Ectodermal cell (in vitro differentiated cells): ENCODE measurements at regions not wholly inside any gene's neighbourhood (a gene's known extent, or its start where the extent isn't known, plus 50 kb on each side); places are given as distances from the start of the nearest gene placed in this dataset.

ENCODE experiments used
- H3K27ac ChIP-seq: 2 replicates; pipeline ENCODE4 v1.7.0; 2013; ENCODE audit warnings: mild to moderate bottlenecking, low read depth, low read length; ENCODE audit not compliant: insufficient read depth, poor library complexity, severe bottlenecking
- H3K27me3 ChIP-seq: 2 replicates; pipeline ENCODE4 v1.7.0; 2013; ENCODE audit warnings: mild to moderate bottlenecking, low read length; ENCODE audit not compliant: insufficient read depth, control insufficient read depth, poor library complexity, severe bottlenecking
- H3K36me3 ChIP-seq: one replicate; pipeline ENCODE4 v1.7.0; 2013; ENCODE audit warnings: low read length; ENCODE audit not compliant: control insufficient read depth, insufficient read depth
- H3K4me1 ChIP-seq: one replicate; pipeline ENCODE4 v1.7.0; 2013; ENCODE audit warnings: low read length; ENCODE audit not compliant: control insufficient read depth, insufficient read depth
- H3K4me3 ChIP-seq: 2 replicates; pipeline ENCODE4 v1.7.0; 2013; ENCODE audit warnings: low read depth, low read length, control low read depth; ENCODE audit not compliant: insufficient read depth
- H3K9me3 ChIP-seq: 2 replicates; pipeline ENCODE4 v1.7.0; 2013; ENCODE audit warnings: mild to moderate bottlenecking, low read length, moderate library complexity; ENCODE audit not compliant: control insufficient read depth
- WGBS, 2 experiments: methylation state at CpG; one replicate each; pipeline ENCODE4 v1.1.7; 2013; ENCODE audit warnings: missing lambda C conversion rate in 2 of 2; 5-methylcytosine and 5-hydroxymethylcytosine counted together

DNA sequence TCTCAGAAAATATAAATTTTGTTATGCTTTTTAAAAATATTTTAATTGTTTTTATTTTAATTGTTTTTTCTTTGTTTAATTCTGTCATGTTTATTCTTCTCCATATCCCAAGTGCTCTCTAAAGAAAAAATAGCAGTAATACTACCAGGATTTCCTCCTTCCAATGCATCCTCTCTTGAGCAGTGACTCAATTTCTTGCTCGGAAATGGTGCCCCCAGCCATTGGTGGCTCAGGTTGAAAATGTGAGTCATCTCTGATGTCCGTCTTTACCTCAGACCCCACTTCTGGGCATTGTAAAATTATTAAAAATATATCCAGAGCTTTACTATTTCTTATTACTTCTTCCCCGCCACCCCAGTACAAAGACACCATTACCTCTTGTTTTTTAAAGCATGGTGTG, 898.5 kb downstream of the METTL15 start:
- H3K27me3 ChIP-seq = no peaks in the 10 kb centered on the region
- WGBS, 2 experiments = 88 to 96% methylated on average over 2 of the region's 3 CpGs

GRCh38 chr11:29005401-29005980, 897.3 kb downstream of the METTL15 start:
- Histone ChIP-seq H3K4me1 (no peaks in the 10 kb centered on the region), H3K27ac (no peak overlapping the region), H3K27me3 (no peaks in the 10 kb centered on the region), H3K36me3 (no peaks in the 10 kb centered on the region), H3K9me3 (no peaks in the 10 kb centered on the region), H3K4me3 (no peak overlapping the region)
- WGBS, 2 experiments = 92 to 93% methylated on average over 4 of the region's 4 CpGs

More for the DNA sequence above, 898.5 kb downstream of the METTL15 start:
- no peaks in the 10 kb centered on the region for H3K9me3 ChIP-seq
- no peaks in the 10 kb centered on the region for H3K36me3 ChIP-seq
- no peak overlapping the region for H3K4me3 ChIP-seq
- H3K27ac ChIP-seq = no peak overlapping the region
- no peaks in the 10 kb centered on the region for H3K4me1 ChIP-seq

DNA sequence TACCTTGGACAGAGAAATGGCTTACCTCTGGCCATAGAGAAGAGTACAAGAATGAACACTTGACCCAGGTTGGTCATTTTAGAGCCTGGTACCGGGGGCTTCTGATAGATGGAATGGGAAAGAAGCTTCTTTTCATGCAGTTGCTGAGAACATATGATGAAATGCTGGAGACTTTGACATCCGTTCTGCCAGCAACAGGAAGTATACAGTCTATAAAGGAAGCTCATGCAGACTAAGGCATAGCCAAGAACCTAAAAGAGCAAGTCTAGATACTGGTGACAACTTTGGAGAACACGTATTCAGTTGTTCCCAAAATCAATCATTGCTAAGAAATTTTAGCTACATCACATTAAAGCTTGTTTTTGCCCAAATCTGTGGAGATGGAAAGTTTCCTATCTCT, 894.6 kb downstream of the METTL15 start:
- Histone ChIP-seq H3K4me3 (no peak overlapping the region), H3K4me1 (no peaks in the 10 kb centered on the region), H3K36me3 (no peaks in the 10 kb centered on the region), H3K27ac (no peak overlapping the region), H3K9me3 (no peaks in the 10 kb centered on the region), H3K27me3 (no peaks in the 10 kb centered on the region)
- 94 to 96% methylated on average over 3 of the region's 3 CpGs for WGBS, 2 experiments

GRCh38 chr11:28999620-29000019, 891.4 kb downstream of the METTL15 start:
- H3K36me3 ChIP-seq = no peaks in the 10 kb centered on the region
- H3K4me1 ChIP-seq = no peaks in the 10 kb centered on the region
- WGBS, 2 experiments = 93 to 94% methylated on average over 1 of the region's 1 CpG
- H3K27me3 ChIP-seq = no peaks in the 10 kb centered on the region
- no peak overlapping the region for H3K4me3 ChIP-seq
- H3K9me3 ChIP-seq = no peaks in the 10 kb centered on the region
- no peak overlapping the region for H3K27ac ChIP-seq

- Histone ChIP-seq H3K9me3 (no peaks in the 10 kb centered on the region), H3K36me3 (no peaks in the 10 kb centered on the region)
- 83 to 90% methylated on average over 2 of the region's 2 CpGs for WGBS, 2 experiments
Measured at GRCh38 chr11:28992996-28993395, 884.8 kb downstream of the METTL15 start.

DNA sequence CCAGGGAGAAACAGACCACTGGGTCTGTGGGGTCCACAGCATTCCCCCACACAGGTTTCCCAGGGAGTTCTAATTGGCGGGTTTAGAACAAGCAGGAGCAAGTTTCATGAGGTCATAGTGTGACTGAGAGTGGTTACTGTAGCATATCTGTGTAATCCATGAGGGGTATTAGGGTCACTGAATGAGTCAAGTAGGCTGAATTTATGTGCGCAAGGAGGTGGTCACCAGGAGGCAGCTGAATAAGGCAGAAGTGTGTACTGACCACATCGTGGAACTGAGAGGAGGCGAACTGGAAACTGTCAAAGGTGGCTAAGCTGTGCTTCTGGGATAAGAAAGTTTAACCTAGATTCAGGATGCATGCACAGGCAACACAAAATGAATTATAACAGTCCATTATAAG, 876.0 kb downstream of the METTL15 start:
- WGBS, 2 experiments = 92 to 97% methylated on average over 4 of the region's 4 CpGs
- H3K4me1 ChIP-seq = no peaks in the 10 kb centered on the region

More at GRCh38 chr11:28992996-28993395, 884.8 kb downstream of the METTL15 start:
- Histone ChIP-seq H3K27me3 (no peaks in the 10 kb centered on the region), H3K27ac (no peak overlapping the region), H3K4me1 (no peaks in the 10 kb centered on the region), H3K4me3 (no peak overlapping the region)

DNA sequence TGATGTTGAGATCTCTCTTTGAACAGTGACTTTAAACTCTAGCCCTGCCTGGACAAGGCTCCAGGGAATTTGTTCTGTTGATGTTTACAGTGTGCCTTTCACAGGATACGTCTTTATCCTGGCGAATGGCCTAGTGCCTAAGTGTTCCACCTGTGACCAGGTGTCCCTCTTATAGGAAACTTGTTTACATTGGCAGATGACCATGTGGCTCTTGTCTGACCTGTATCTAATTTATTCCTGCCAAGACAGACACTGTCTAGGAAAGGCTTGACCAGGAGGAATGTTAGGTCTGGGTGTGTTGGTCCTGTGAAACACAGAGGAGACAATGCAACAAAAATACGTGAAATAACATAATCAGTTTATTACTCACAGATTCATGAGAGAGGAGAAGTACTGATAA, 875.6 kb downstream of the METTL15 start:
- Histone ChIP-seq H3K9me3 (no peaks in the 10 kb centered on the region), H3K4me3 (no peak overlapping the region)

More for the DNA sequence above, 876.0 kb downstream of the METTL15 start:
- Histone ChIP-seq H3K4me3 (no peak overlapping the region), H3K9me3 (no peaks in the 10 kb centered on the region), H3K27ac (no peak overlapping the region), H3K27me3 (no peaks in the 10 kb centered on the region), H3K36me3 (no peaks in the 10 kb centered on the region)

GRCh38 chr11:28981381-28981780, 873.2 kb downstream of the METTL15 start:
- no peak overlapping the region for H3K27ac ChIP-seq
- H3K36me3 ChIP-seq = no peaks in the 10 kb centered on the region
- no peak overlapping the region for H3K4me3 ChIP-seq
- WGBS, 2 experiments = 86 to 91% methylated on average over 1 of the region's 1 CpG
- H3K4me1 ChIP-seq = no peaks in the 10 kb centered on the region
- H3K9me3 ChIP-seq = no peaks in the 10 kb centered on the region
- no peaks in the 10 kb centered on the region for H3K27me3 ChIP-seq

More for the DNA sequence above, 875.6 kb downstream of the METTL15 start:
- Histone ChIP-seq H3K36me3 (no peaks in the 10 kb centered on the region), H3K27ac (no peak overlapping the region), H3K27me3 (no peaks in the 10 kb centered on the region), H3K4me1 (no peaks in the 10 kb centered on the region)
- 96 to 100% methylated on average over 2 to 3 of the region's 3 CpGs for WGBS, 2 experiments

GRCh38 chr11:28976801-28977145, 868.6 kb downstream of the METTL15 start:
- no peak overlapping the region for H3K27ac ChIP-seq
- no peak overlapping the region for H3K4me3 ChIP-seq
- no peaks in the 10 kb centered on the region for H3K9me3 ChIP-seq
- WGBS, 2 experiments = 87 to 91% methylated on average over 4 of the region's 4 CpGs
- no peaks in the 10 kb centered on the region for H3K27me3 ChIP-seq
- no peaks in the 10 kb centered on the region for H3K4me1 ChIP-seq
- H3K36me3 ChIP-seq = no peaks in the 10 kb centered on the region

GRCh38 chr11:28976012-28976800, 868.0 kb downstream of the METTL15 start:
- no peak overlapping the region for H3K4me3 ChIP-seq
- no peaks in the 10 kb centered on the region for H3K9me3 ChIP-seq
- no peaks in the 10 kb centered on the region for H3K4me1 ChIP-seq
- H3K27ac ChIP-seq = no peak overlapping the region
- H3K36me3 ChIP-seq = no peaks in the 10 kb centered on the region
- H3K27me3 ChIP-seq = no peaks in the 10 kb centered on the region
- 92 to 95% methylated on average over 9 to 10 of the region's 10 CpGs for WGBS, 2 experiments
